Cardiac fibroblast (primary cell): ENCODE measurements at regions not wholly inside any gene's neighbourhood (a gene's known extent, or its start where the extent isn't known, plus 50 kb on each side); places are given as distances from the start of the nearest gene placed in this dataset.

ENCODE experiments used
- DNase-seq, 2 donors: peaks; one replicate each; pipeline versions ENCODE4 v3.0.0 to v3.0.0-alpha.2; 2010; ENCODE audit warnings: low read depth in 2 of 2
- H3K4me3 ChIP-seq, 2 donors: replicated peaks in 1 of 2; 1 replicate in 1 of 2; 2 replicates in 1 of 2; pipeline ENCODE4 v1.5.1; 2011; ENCODE audit warnings: low read depth in 2 of 2, low read length in 2 of 2, mild to moderate bottlenecking in 2 of 2, moderate library complexity in 1 of 2
- TF ChIP-seq, protein P1 (sequence below): IDR thresholded peaks from one replicate; pipeline ENCODE4 v1.5.1; 2011; ENCODE audit warnings: low read depth, mild to moderate bottlenecking, low read length, inconsistent platforms

DNA sequence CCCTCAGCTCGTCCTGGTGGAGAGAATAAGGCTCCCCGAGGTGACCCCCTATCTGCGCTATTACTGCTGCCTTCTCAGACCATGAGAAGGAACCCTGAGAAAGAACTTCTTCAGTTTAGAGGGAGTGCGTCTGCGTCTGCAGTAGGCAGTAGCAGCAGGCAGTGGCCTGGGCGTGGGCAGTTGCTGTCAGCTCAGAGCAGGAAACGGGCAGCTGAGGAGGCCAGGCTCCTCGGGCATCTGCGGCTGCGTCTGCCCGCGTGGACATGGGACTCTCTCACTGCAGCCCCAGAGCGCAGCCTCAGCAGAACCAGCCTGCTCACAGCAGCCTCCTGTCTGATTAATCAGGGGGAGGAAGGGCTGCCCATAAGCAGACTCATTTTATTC, 49.8 kb upstream of the FCN1 start:
- TF ChIP-seq, protein P1, sequence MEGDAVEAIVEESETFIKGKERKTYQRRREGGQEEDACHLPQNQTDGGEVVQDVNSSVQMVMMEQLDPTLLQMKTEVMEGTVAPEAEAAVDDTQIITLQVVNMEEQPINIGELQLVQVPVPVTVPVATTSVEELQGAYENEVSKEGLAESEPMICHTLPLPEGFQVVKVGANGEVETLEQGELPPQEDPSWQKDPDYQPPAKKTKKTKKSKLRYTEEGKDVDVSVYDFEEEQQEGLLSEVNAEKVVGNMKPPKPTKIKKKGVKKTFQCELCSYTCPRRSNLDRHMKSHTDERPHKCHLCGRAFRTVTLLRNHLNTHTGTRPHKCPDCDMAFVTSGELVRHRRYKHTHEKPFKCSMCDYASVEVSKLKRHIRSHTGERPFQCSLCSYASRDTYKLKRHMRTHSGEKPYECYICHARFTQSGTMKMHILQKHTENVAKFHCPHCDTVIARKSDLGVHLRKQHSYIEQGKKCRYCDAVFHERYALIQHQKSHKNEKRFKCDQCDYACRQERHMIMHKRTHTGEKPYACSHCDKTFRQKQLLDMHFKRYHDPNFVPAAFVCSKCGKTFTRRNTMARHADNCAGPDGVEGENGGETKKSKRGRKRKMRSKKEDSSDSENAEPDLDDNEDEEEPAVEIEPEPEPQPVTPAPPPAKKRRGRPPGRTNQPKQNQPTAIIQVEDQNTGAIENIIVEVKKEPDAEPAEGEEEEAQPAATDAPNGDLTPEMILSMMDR, result no peak
- no peak overlapping the region for H3K4me3 ChIP-seq
- DNase-seq, result peak in 1 of 2 donors; percentile 1

DNA sequence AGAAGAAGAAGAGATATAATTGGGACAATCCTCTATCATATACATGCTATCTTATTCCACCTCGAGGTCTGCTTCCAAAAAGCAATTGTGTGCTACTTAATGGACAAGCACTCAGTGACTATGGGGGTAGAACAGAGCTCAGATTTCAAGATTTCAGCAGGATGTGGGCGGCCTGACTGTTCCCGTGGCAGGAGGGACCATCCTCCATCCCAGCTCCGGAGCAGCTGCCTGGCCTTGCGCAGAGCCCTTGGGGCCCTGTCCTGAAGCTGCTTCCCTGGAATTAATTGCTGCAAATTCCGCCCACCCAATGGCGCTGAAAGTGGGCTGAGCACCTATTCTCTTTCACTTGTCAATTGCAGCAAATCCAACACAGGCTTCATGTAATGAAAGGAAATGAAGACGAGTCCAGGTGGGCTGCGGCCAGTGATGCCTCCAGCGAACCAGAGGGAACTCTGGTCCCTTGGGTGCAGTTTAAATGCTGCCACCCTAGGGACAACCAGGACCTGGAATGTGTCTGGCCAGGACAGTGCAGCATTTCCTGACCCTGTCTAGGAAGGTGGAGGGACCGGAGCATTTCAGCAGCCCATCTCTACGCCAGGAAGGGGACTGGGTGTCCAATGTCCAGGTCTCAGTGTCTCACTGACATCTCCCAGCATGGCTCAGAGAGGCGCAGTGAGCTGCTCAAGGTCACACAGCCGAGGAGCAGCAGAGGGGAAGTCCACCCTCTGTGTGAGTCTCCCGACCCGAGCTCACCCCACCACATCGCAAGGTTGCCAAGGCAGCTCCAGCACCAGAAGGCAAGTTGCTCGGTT, 50.5 kb upstream of the FCN1 start:
- TF ChIP-seq, protein P1, result no peak
- H3K4me3 ChIP-seq, result no peak overlapping the region
- DNase-seq, result peak; percentile 13 to 26

DNA sequence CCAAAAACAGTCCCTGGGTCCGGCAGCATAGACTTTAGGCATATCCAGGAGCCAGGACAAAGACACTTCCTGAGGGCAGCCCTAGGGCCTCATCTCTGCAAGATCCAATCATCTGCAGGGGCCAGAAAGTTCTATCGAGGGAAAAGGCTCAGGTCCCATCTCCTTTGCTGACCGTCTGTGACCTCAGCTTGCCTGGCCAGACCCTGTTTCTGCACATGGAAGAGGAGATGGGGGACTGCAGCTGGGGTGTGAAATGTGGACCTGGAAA, 51.0 kb upstream of the FCN1 start:
- DNase-seq, result no peak
- TF ChIP-seq, protein P1, result no peak
- no peak overlapping the region for H3K4me3 ChIP-seq

DNA sequence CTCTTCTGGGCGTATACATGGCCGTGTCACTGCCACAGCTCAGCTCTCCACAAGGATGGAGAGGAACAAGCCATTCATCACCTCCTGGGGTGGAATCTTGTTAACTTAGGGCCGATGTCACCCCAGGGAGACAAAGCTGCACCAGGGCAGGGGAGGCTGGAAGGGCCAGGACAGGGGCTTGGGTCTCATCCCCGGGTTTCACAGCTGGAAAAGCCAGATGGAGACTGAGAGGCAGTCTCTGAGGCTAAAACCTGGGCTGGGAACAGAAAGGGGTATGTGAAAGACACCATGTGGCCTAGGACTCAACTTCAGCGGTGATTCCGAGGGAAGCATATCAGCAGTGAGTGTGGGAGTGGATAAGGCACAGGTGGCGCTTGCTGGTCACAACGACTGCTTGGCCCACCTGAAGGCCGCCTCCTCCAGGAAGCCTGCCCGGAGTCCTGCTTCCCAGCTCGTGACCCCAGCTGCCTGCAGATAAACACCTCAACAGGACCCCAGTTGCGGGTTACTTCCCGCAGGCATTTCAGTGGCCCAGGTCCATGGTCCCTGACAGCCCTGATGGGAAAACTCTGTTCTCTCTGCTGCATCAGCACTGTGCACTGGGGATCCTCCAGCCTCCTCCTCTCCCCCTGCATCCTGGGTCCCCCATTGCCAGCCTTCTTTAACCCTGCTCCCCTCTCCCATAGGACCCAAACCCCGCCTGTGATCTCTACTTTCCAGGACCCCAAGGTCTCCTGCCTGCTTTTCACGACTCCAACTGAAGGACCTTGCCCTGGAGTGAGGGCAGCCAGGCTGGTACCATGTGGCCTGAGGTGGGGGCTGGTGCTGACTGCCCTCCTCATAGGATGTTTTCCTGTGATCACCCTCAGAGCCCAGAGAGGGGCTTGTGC, 51.7 kb upstream of the FCN1 start:
- H3K4me3 ChIP-seq, result no peak overlapping the region
- no peak for DNase-seq
- TF ChIP-seq, protein P1, result no peak

DNA sequence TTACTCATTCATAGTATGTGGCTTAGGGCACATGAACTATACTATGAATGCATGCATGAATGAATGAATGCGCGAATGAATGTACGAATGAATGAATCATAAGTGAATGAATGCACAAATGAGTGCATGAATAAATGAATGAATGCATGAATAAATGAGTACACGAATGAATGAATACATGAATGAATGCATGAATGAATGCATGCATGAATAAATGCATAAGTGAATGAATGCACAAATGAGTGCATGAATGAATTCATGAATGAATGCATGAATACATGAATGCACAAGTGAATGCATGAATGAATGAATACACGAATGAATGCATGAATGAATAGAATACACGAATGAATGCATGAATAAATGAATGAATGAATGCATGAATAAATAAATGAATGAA, 52.5 kb upstream of the FCN1 start:
- TF ChIP-seq, protein P1, result no peak
- DNase-seq, result no peak
- H3K4me3 ChIP-seq, result no peak overlapping the region

DNA sequence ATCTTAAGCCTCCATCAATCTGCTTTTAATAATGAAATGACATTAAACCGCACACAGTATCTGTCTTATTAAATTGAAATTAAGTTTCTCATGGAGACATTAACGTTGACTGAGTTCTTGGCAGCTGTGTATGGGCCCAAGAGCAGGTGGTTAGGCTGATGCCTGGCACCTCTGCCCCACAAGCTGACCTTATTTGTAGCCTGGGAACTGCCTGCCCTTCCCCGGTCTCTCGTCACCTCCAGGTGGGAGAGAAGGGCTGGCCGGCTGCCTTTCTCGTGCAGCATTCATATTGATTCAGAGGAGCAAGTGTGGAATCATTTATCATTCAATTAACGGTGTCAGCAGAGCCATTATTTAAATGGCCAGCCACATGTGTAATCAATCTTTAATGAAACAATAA, 53.0 kb upstream of the FCN1 start:
- no peak for DNase-seq
- no peak overlapping the region for H3K4me3 ChIP-seq
- TF ChIP-seq, protein P1, result no peak
